ENCODE measurements at regions not wholly inside any gene's neighbourhood (a gene's known extent, or its start where the extent isn't known, plus 50 kb on each side); places are given as distances from the start of the nearest gene placed in this dataset.

DNA sequence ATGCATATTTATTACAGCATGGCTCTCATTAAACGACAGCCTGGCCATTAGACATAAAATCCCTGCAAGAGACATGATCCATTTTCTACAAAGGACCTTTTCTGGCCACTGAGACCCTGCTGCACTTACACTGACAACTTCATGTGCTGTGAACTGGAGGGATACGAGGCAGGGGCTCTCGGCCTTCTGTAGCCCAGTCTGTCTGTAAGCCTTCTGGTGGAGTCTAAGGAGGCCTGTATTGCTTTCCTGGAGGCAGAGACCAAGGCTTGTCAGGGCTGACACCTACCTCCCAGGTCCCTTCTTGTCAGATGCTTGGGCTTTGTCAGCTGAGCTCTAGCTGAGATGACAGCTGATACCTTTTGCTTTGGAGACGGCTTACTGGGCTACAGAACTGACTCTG lies 776.9 kb upstream of the ARPP21 start:
- intact Hi-C loops (cut with DNase I), result no loop called here
- WGBS, 2 donors, result 78 to 81% methylated on average over 4 of the region's 4 CpGs
- Histone ChIP-seq H3K27ac (no peak overlapping the region), H3K36me3 (no peaks in the 10 kb centered on the region), H3K4me1 (no peaks in the 10 kb centered on the region), H3K27me3 (no peaks in the 10 kb centered on the region), H3K9me3 (no peaks in the 10 kb centered on the region), H3K4me3 (no peak overlapping the region)
- TF ChIP-seq POLR2A (IDR thresholded peaks at IDR 0.05) (no peak), POLR2AphosphoS5 (IDR thresholded peaks at IDR 0.05) (no peak)
- no peak for DNase-seq

DNA sequence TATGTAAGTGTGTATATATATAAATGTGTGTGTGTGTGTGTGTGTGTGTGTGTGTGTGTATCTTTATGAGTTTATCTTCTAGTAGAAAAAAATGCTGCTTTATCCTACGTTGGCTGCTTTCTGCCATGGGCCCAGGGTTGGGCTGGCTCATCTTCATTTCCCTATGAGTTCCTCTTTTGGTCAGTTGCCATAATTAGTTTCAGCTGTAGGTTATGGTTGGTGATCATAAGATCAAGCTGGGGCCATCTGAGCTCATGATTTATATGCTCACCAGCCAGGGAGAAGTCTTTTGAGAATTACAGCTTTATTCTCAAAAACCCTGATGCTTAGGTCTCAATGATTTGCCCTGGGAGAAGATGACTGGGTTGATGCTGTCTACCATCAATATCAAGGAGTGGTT lies 775.8 kb upstream of the ARPP21 start:
- Histone ChIP-seq H3K36me3 (no peaks in the 10 kb centered on the region), H3K27ac (no peak overlapping the region), H3K4me1 (no peaks in the 10 kb centered on the region), H3K27me3 (no peaks in the 10 kb centered on the region), H3K9me3 (no peaks in the 10 kb centered on the region), H3K4me3 (no peak overlapping the region)
- no peak for TF ChIP-seq POLR2A (IDR thresholded peaks at IDR 0.05)
- no peak for TF ChIP-seq POLR2AphosphoS5 (IDR thresholded peaks at IDR 0.05)
- TF ChIP-seq, protein P1, sequence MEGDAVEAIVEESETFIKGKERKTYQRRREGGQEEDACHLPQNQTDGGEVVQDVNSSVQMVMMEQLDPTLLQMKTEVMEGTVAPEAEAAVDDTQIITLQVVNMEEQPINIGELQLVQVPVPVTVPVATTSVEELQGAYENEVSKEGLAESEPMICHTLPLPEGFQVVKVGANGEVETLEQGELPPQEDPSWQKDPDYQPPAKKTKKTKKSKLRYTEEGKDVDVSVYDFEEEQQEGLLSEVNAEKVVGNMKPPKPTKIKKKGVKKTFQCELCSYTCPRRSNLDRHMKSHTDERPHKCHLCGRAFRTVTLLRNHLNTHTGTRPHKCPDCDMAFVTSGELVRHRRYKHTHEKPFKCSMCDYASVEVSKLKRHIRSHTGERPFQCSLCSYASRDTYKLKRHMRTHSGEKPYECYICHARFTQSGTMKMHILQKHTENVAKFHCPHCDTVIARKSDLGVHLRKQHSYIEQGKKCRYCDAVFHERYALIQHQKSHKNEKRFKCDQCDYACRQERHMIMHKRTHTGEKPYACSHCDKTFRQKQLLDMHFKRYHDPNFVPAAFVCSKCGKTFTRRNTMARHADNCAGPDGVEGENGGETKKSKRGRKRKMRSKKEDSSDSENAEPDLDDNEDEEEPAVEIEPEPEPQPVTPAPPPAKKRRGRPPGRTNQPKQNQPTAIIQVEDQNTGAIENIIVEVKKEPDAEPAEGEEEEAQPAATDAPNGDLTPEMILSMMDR (IDR thresholded peaks at IDR 0.05), result no peak
- TF ChIP-seq EP300 (IDR thresholded peaks at IDR 0.05), result no peak
- no peak for DNase-seq
- 34 to 43% methylated on average over 1 of the region's 1 CpG for WGBS, 2 donors
- intact Hi-C loops (cut with DNase I), result no loop called here

DNA sequence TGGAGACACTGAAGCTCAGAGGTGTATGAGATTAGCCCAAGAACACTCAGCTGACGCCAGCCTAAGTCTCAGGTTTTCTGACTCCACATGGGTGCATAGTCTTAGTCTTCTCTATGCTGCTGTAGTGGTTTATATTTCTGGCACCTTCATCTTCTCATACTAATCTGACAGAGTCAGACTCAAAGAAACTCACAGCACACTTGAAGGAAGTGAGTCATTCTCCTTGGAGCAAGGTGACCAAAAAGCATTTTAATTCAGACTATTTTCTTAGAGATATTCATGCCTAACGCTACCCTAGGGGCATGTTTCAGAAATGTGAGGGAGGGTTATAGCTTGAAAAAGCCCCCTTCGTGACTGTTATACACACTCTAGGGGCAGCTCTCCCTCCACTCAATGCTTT lies 775.3 kb upstream of the ARPP21 start:
- H3K27ac ChIP-seq, result no peak overlapping the region
- DNase-seq, result no peak
- TF ChIP-seq POLR2A (IDR thresholded peaks at IDR 0.05), result no peak
- TF ChIP-seq, protein P1 (IDR thresholded peaks at IDR 0.05), result no peak
- TF ChIP-seq POLR2AphosphoS5 (IDR thresholded peaks at IDR 0.05), result no peak
- no peak for TF ChIP-seq EP300 (IDR thresholded peaks at IDR 0.05)
- 86 to 91% methylated on average over 3 of the region's 3 CpGs for WGBS, 2 donors
- no peaks in the 10 kb centered on the region for H3K36me3 ChIP-seq
- H3K9me3 ChIP-seq, result no peaks in the 10 kb centered on the region
- intact Hi-C loops (cut with DNase I), result no loop called here
- H3K4me3 ChIP-seq, result no peak overlapping the region
- no peaks in the 10 kb centered on the region for H3K27me3 ChIP-seq
- no peaks in the 10 kb centered on the region for H3K4me1 ChIP-seq

DNA sequence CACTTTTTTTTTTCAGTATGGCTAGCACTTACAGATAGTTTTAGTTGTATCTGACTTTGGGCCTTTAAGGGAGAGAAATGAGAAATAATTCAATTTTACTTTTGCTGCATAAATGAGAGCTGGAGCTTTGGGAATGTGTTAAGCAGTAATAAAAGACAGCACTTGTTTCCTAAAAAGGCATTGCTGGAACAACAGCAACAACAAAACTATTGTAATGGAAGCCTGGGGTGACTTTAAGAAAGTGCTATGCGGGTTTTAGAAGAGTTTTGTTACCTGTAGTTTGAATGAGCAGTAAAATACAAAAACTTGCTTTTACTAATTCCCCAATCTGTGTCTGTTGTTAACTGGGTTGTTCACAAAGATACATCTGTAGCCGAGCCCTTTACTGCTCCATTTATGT lies 774.0 kb upstream of the ARPP21 start:
- 86% methylated on average over 2 of the region's 2 CpGs for WGBS, 2 donors
- Histone ChIP-seq H3K4me3 (no peak overlapping the region), H3K27me3 (no peaks in the 10 kb centered on the region), H3K36me3 (no peaks in the 10 kb centered on the region), H3K9me3 (no peaks in the 10 kb centered on the region), H3K4me1 (no peaks in the 10 kb centered on the region), H3K27ac (no peak overlapping the region)
- TF ChIP-seq POLR2AphosphoS5 (IDR thresholded peaks at IDR 0.05) (no peak), POLR2A (IDR thresholded peaks at IDR 0.05) (no peak), EP300 (IDR thresholded peaks at IDR 0.05) (no peak)
- TF ChIP-seq, protein P1 (IDR thresholded peaks at IDR 0.05), result no peak
- intact Hi-C loops (cut with DNase I), result no loop called here
- no peak for DNase-seq

DNA sequence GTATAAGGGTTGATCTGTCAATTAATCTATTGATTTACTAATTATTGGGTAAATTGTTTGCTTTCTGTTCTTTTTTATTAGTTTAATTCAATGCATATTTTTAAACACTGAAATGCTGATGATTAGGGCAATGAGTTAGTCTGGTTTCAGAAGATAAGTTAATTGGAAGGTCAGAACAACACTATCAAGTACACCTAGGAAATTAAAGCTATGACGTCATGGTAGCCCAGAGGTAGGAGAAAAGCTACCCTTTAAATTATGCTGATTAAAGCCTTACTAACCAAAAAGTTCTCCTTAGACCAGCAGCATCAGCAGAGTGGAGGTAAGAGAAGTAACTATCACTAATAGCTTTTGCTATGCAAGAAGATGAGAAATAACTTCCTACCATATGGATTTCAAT lies 770.4 kb upstream of the ARPP21 start:
- no peak for DNase-seq
- 75 to 82% methylated on average over 1 of the region's 1 CpG for WGBS, 2 donors
- H3K36me3 ChIP-seq, result no peaks in the 10 kb centered on the region

More for the DNA sequence above, 770.4 kb upstream of the ARPP21 start:
- Histone ChIP-seq H3K4me3 (no peak overlapping the region), H3K27me3 (no peaks in the 10 kb centered on the region), H3K4me1 (no peaks in the 10 kb centered on the region), H3K9me3 (no peaks in the 10 kb centered on the region), H3K27ac (no peak overlapping the region)
- no peak for TF ChIP-seq POLR2AphosphoS5 (IDR thresholded peaks at IDR 0.05)
- no peak for TF ChIP-seq POLR2A (IDR thresholded peaks at IDR 0.05)
- no peak for TF ChIP-seq EP300 (IDR thresholded peaks at IDR 0.05)
- TF ChIP-seq, protein P1 (IDR thresholded peaks at IDR 0.05), result no peak
- intact Hi-C loops (cut with DNase I), result no loop called here

Measured in sigmoid colon (tissue), 6 donors.